Uterus (tissue), 3 donors: ENCODE measurements at regions not wholly inside any gene's neighbourhood (a gene's known extent, or its start where the extent isn't known, plus 50 kb on each side); places are given as distances from the start of the nearest gene placed in this dataset.

Experiments
- DNase-seq, 2 donors: peaks; one replicate each; pipeline ENCODE4 v3.0.0-alpha.2; 2019 to 2020
- H3K27ac ChIP-seq, 2 donors: fragments of 200-600 bp; sonication (generic); 1 replicate in 1 of 2; 2 replicates in 1 of 2; pipeline ENCODE4 v1.5.1; 2016 to 2018
- H3K27me3 ChIP-seq, 2 donors: fragments of 200-600 bp; sonication (generic); one replicate each; pipeline ENCODE4 v1.5.1; 2018 to 2019; ENCODE audit warnings: control low read depth in 1 of 2
- H3K36me3 ChIP-seq, 2 donors: fragments of 200-600 bp; sonication (generic); one replicate each; pipeline ENCODE4 v1.5.1; 2019; ENCODE audit warnings: control low read depth in 1 of 2
- H3K4me1 ChIP-seq, 2 donors: fragments of 200-600 bp; sonication (generic); one replicate each; pipeline ENCODE4 v1.5.1; 2018 to 2019; ENCODE audit warnings: control low read depth in 1 of 2
- H3K4me3 ChIP-seq, 2 donors: fragments of 200-600 bp; sonication (generic); 1 replicate in 1 of 2; 2 replicates in 1 of 2; pipeline ENCODE4 v1.5.1; 2018 to 2019; ENCODE audit warnings: mild to moderate bottlenecking in 1 of 2
- H3K9me3 ChIP-seq, 2 donors: fragments of 200-600 bp; sonication (generic); one replicate each; pipeline ENCODE4 v1.5.1; 2019; ENCODE audit warnings: control low read depth in 1 of 2
- CTCF ChIP-seq, 4 experiments: fragments of 200-600 bp in 2 of 4; fragments of 450-650 bp in 2 of 4; sonication (generic) in 2 of 4; IDR thresholded peaks; one replicate each; pipeline ENCODE4 v1.5.1; 2016 to 2019; ENCODE audit warnings: antibody characterized with exemption in 4 of 4, mild to moderate bottlenecking in 2 of 4, moderate library complexity in 1 of 4
- POLR2A ChIP-seq, 2 donors: fragments of 450-650 bp; IDR thresholded peaks; one replicate each; pipeline ENCODE4 v1.6.1; 2016; ENCODE audit warnings: antibody characterized with exemption in 2 of 2, mild to moderate bottlenecking in 1 of 2, moderate library complexity in 1 of 2
- intact Hi-C: fragments of 100-400 bp; cut with DNase I; formaldehyde crosslinking; loops from one replicate; pipeline ENCODE4 v1.15.1; 2023; ENCODE audit warnings: low total_unique reads
- donor health status: DM: yes; HTN: yes; CAD: no.

- no peak for DNase-seq
- no peak overlapping the region for H3K27ac ChIP-seq
- H3K36me3 ChIP-seq = no peaks in the 10 kb centered on the region
- no peak overlapping the region for H3K4me3 ChIP-seq
- H3K27me3 ChIP-seq = no peaks in the 10 kb centered on the region
- no peaks in the 10 kb centered on the region for H3K4me1 ChIP-seq
- no peaks in the 10 kb centered on the region for H3K9me3 ChIP-seq
- intact Hi-C loops = no loop called here
- TF ChIP-seq POLR2A (IDR thresholded peaks at IDR 0.05) = no peak
- TF ChIP-seq CTCF (IDR thresholded peaks at IDR 0.05) = no peak
Measured at GRCh38 chr3:157683668-157684067, 180.5 kb upstream of the VEPH1 start.

GRCh38 chr3:157672061-157672460, 168.8 kb upstream of the VEPH1 start:
- Histone ChIP-seq H3K36me3 (no peaks in the 10 kb centered on the region), H3K27ac (no peak overlapping the region), H3K9me3 (no peaks in the 10 kb centered on the region), H3K27me3 (no peaks in the 10 kb centered on the region), H3K4me1 (no peaks in the 10 kb centered on the region), H3K4me3 (no peak overlapping the region)
- no peak for DNase-seq
- TF ChIP-seq POLR2A (IDR thresholded peaks at IDR 0.05) = no peak
- no peak for TF ChIP-seq CTCF (IDR thresholded peaks at IDR 0.05)
- intact Hi-C loops = no loop called here

GRCh38 chr3:157671656-157672055, 168.4 kb upstream of the VEPH1 start:
- no peak overlapping the region for H3K27ac ChIP-seq
- no peak for DNase-seq
- no peaks in the 10 kb centered on the region for H3K27me3 ChIP-seq
- TF ChIP-seq CTCF (IDR thresholded peaks at IDR 0.05) (no peak), POLR2A (IDR thresholded peaks at IDR 0.05) (no peak)
- no peaks in the 10 kb centered on the region for H3K36me3 ChIP-seq
- no peaks in the 10 kb centered on the region for H3K9me3 ChIP-seq
- H3K4me3 ChIP-seq = no peak overlapping the region
- intact Hi-C loops = no loop called here
- no peaks in the 10 kb centered on the region for H3K4me1 ChIP-seq

- TF ChIP-seq POLR2A (IDR thresholded peaks at IDR 0.05) (no peak), CTCF (IDR thresholded peaks at IDR 0.05) (no peak)
- no peak for DNase-seq
- Histone ChIP-seq H3K4me3 (no peak overlapping the region), H3K4me1 (no peaks in the 10 kb centered on the region), H3K27me3 (no peaks in the 10 kb centered on the region), H3K9me3 (no peaks in the 10 kb centered on the region), H3K27ac (no peak overlapping the region), H3K36me3 (no peaks in the 10 kb centered on the region)
- intact Hi-C loops = no loop called here
Measured at GRCh38 chr3:157669416-157669815, 166.2 kb upstream of the VEPH1 start.

GRCh38 chr3:157667493-157667892, 164.3 kb upstream of the VEPH1 start:
- no peak for DNase-seq
- no peak overlapping the region for H3K4me3 ChIP-seq
- H3K9me3 ChIP-seq = no peaks in the 10 kb centered on the region
- no peaks in the 10 kb centered on the region for H3K36me3 ChIP-seq
- no peaks in the 10 kb centered on the region for H3K27me3 ChIP-seq
- TF ChIP-seq POLR2A (IDR thresholded peaks at IDR 0.05) (no peak), CTCF (IDR thresholded peaks at IDR 0.05) (no peak)
- H3K27ac ChIP-seq = no peak overlapping the region
- intact Hi-C loops = no loop called here
- no peaks in the 10 kb centered on the region for H3K4me1 ChIP-seq
